ENCODE measurements at regions not wholly inside any gene's neighbourhood (a gene's known extent, or its start where the extent isn't known, plus 50 kb on each side); places are given as distances from the start of the nearest gene placed in this dataset.

GRCh38 chr2:150215041-150215440, 272.4 kb downstream of the RND3 start:
- POLR2A ChIA-PET = no interaction called here

GRCh38 chr2:150214626-150215025, 272.8 kb downstream of the RND3 start:
- 61% methylated on average over 1 of the region's 1 CpG for WGBS (ENCODE audit: low lambda C conversion rate)
- CTCF ChIA-PET = interaction anchor here (0.9 kb wide), 1 partner anchor 9 kb away, joined by 4 read pairs; no protein-coding TSS in a partner anchor
- Histone ChIP-seq H3K9ac (no peak overlapping the region), H3K27me3 (ENCODE audit: insufficient read depth) (no peaks in the 10 kb centered on the region), H3K4me1 (ENCODE audit: control insufficient read depth in 1 of 2, insufficient read depth in 2 of 2, low read depth in 1 of 2, low read length in 1 of 2) (no peaks in the 10 kb centered on the region), H3K9me3 (no peaks in the 10 kb centered on the region), H3F3A (replicated peaks; ENCODE audit: insufficient read depth) (no peaks in the 10 kb centered on the region), H3K27ac (ENCODE audit: low read depth in 2 of 2, low read length in 1 of 2) (no peak overlapping the region), H3K36me3 (replicated peaks in 1 of 2; ENCODE audit: control insufficient read depth in 1 of 2, insufficient read depth in 2 of 2, low read length in 1 of 2) (no peaks in the 10 kb centered on the region), H2AFZ (ENCODE audit: low read depth) (no peak overlapping the region), H3K9me2 (no peaks in the 10 kb centered on the region), H3K79me2 (ENCODE audit: insufficient read depth) (no peaks in the 10 kb centered on the region), H3K4me2 (no peak overlapping the region), H4K20me1 (ENCODE audit: insufficient read depth) (no peaks in the 10 kb centered on the region), H3K4me3 (ENCODE audit: low read depth in 2 of 2, low read length in 1 of 2) (no peak overlapping the region)
- no peak for TF ChIP-seq SIN3A (IDR thresholded peaks at IDR 0.05; ENCODE audit: borderline replicate concordance, low read depth, low read length)
- TF ChIP-seq SMC3 (IDR thresholded peaks at IDR 0.05; ENCODE audit: low read depth, low read length) = no peak
- TF ChIP-seq GATA2 (CRISPR knock-in tag; IDR thresholded peaks at IDR 0.05) = no peak
- TF ChIP-seq USF2 (IDR thresholded peaks at IDR 0.05; ENCODE audit: borderline replicate concordance, low read depth, low read length) = no peak
- TF ChIP-seq TCF12 (IDR thresholded peaks at IDR 0.05) = no peak
- no peak for TF ChIP-seq RCOR1 (IDR thresholded peaks at IDR 0.05; ENCODE audit: low read length)
- no peak for TF ChIP-seq ELF1 (IDR thresholded peaks at IDR 0.05)
- TF ChIP-seq EP300 (IDR thresholded peaks at IDR 0.05; ENCODE audit: borderline replicate concordance in 1 of 2, low read depth in 1 of 2, low read length in 1 of 2) = no peak
- TF ChIP-seq RAD21 (IDR thresholded peaks at IDR 0.05; ENCODE audit: low read length) = no peak
- no peak for TF ChIP-seq FOXM1 (IDR thresholded peaks at IDR 0.05; ENCODE audit: low read depth)
- TF ChIP-seq RXRA (IDR thresholded peaks at IDR 0.05; ENCODE audit: borderline replicate concordance, low read depth) = no peak
- POLR2A ChIA-PET = no interaction called here
- no peak for DNase-seq

More at GRCh38 chr2:150215041-150215440, 272.4 kb downstream of the RND3 start:
- H3K27me3 ChIP-seq (ENCODE audit: insufficient read depth) = no peaks in the 10 kb centered on the region
- no peaks in the 10 kb centered on the region for H3F3A ChIP-seq (replicated peaks; ENCODE audit: insufficient read depth)
- no peaks in the 10 kb centered on the region for H4K20me1 ChIP-seq (ENCODE audit: insufficient read depth)
- no peaks in the 10 kb centered on the region for H3K79me2 ChIP-seq (ENCODE audit: insufficient read depth)
- no peak overlapping the region for H2AFZ ChIP-seq (ENCODE audit: low read depth)
- no peak for TF ChIP-seq GATA2 (CRISPR knock-in tag; IDR thresholded peaks at IDR 0.05)
- no peak for TF ChIP-seq GABPA (IDR thresholded peaks at IDR 0.05; ENCODE audit: low read depth)
- TF ChIP-seq SMC3 (IDR thresholded peaks at IDR 0.05; ENCODE audit: low read depth, low read length) = no peak
- TF ChIP-seq FOXM1 (IDR thresholded peaks at IDR 0.05; ENCODE audit: low read depth) = no peak
- no peak for TF ChIP-seq TAF1 (IDR thresholded peaks at IDR 0.05; ENCODE audit: borderline replicate concordance, low read depth, low read length)
- TF ChIP-seq MEF2A (IDR thresholded peaks at IDR 0.05; ENCODE audit: borderline replicate concordance, low read depth) = no peak
- no peak for TF ChIP-seq ELF1 (IDR thresholded peaks at IDR 0.05)
- no peak for TF ChIP-seq FOXJ3 (CRISPR knock-in tag; IDR thresholded peaks at IDR 0.05)
- no peak for TF ChIP-seq TEAD4 (IDR thresholded peaks at IDR 0.05; ENCODE audit: borderline replicate concordance, insufficient read depth)
- no peak for TF ChIP-seq TCF12 (IDR thresholded peaks at IDR 0.05)
- TF ChIP-seq POLR2AphosphoS5 (IDR thresholded peaks at IDR 0.05; ENCODE audit: low read depth, low read length) = no peak
- TF ChIP-seq JUND (IDR thresholded peaks at IDR 0.05) = no peak
- TF ChIP-seq CHD2 (IDR thresholded peaks at IDR 0.05; ENCODE audit: low read length, partially characterized antibody) = no peak
- no peak for TF ChIP-seq USF2 (IDR thresholded peaks at IDR 0.05; ENCODE audit: borderline replicate concordance, low read depth, low read length)
- TF ChIP-seq EZH2phosphoT487 (IDR thresholded peaks at IDR 0.05; ENCODE audit: borderline replicate concordance, low read depth) = no peak
- H3K4me1 ChIP-seq (ENCODE audit: control insufficient read depth in 1 of 2, insufficient read depth in 2 of 2, low read depth in 1 of 2, low read length in 1 of 2) = no peaks in the 10 kb centered on the region
- CTCF ChIA-PET = no interaction called here
- H3K9ac ChIP-seq = no peak overlapping the region
- DNase-seq = no peak
- H3K36me3 ChIP-seq (replicated peaks in 1 of 2; ENCODE audit: control insufficient read depth in 1 of 2, insufficient read depth in 2 of 2, low read length in 1 of 2) = no peaks in the 10 kb centered on the region
- no peak overlapping the region for H3K27ac ChIP-seq (ENCODE audit: low read depth in 2 of 2, low read length in 1 of 2)
- H3K9me2 ChIP-seq = no peaks in the 10 kb centered on the region
- no peak overlapping the region for H3K4me2 ChIP-seq
- H3K4me3 ChIP-seq (ENCODE audit: low read depth in 2 of 2, low read length in 1 of 2) = no peak overlapping the region
- no peaks in the 10 kb centered on the region for H3K9me3 ChIP-seq
- WGBS (ENCODE audit: low lambda C conversion rate) = 88% methylated on average over 1 of the region's 1 CpG
